ENCODE measurements at regions not wholly inside any gene's neighbourhood (a gene's known extent, or its start where the extent isn't known, plus 50 kb on each side); places are given as distances from the start of the nearest gene placed in this dataset.
"Not testable (repeated sequence)": the region's sequence is repeated elsewhere in the genome, so short reads cannot be mapped to it uniquely, and the experiment has no call there.

- no peak for DNase-seq
These were observed 222.1 kb upstream of the FAM3C start for GRCh38 chr7:121618182-121618581.

DNA sequence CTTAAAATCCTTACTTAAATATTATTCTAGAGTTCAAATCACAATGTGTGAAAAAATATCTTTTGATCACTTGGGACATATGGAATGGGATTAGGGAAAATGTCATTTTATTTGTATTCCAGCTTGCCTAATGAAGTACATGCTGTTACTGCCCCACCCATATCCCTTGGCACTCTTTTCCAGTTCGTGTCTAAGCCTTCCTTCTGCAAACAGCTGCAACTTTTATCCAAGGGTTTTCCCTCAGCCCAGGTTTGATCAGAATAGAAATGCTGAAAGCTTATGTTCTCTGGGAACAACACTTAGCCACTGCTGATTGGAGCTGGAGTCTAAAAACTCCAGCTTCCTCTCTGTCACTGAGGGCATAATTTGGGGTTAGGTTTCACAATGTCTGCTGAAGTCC, 214.1 kb upstream of the FAM3C start:
- DNase-seq = no peak

DNA sequence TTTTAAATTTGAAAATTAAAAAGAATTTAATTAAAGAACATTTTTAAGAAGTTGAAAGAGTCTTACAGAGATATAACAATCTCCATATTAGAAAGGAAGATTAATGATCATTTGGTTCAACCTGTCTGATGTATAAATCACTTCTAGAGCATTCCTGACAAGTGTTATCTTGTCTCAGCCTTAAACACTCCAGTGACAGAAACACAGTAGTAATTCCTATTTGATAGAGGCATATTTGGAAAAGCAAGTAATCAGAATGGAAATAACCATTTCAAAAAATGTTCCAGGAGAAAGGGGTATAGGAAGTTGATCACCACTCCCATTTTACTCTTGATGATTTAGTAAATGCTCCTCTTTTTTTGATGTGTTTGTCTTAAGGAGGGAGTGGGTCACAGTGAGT, 213.1 kb upstream of the FAM3C start:
- no peak for DNase-seq

GRCh38 chr7:121608785-121609184, 212.7 kb upstream of the FAM3C start:
- DNase-seq = no peak

DNA sequence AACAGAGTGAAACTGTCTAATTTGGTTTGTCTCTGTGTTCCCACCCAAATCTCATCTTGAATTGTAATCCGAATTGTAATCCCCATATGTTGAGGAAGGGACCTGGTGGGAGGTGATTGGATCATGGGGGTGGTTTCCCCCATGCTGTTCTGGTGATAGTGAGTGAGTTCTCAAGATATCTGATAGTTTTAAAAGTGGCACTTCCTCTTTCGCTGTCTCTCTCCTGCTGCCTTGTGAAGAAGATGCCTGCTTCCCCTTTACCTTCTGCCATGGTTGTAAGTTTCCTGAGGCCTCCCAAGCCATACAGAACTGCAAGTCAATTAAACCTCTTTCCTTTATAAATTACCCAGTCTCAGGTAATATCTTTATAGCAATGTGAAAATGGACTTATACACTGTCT, 212.1 kb upstream of the FAM3C start:
- DNase-seq = not testable (repeated sequence)

DNA sequence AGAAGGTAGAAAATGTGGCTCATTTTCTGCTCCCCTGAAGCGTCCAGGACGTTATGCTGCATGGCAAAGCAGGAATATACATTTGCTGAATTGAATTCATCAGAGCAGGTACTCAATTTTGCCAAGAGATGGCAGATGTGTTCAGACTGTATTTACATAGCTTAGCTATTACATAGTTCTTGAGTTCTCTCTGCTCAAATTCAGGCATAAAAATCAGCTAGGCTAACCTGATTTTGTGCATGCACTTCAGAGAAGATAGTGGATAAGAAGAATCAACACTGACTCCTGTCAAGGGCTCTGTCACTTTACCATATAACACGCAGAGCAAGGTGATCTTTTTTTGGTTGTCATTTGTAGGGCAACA, 209.2 kb upstream of the FAM3C start:
- DNase-seq = no peak

GRCh38 chr7:121604627-121605316, 208.7 kb upstream of the FAM3C start:
- DNase-seq = no peak

GRCh38 chr7:121603886-121604285, 207.8 kb upstream of the FAM3C start:
- no peak for DNase-seq

DNA sequence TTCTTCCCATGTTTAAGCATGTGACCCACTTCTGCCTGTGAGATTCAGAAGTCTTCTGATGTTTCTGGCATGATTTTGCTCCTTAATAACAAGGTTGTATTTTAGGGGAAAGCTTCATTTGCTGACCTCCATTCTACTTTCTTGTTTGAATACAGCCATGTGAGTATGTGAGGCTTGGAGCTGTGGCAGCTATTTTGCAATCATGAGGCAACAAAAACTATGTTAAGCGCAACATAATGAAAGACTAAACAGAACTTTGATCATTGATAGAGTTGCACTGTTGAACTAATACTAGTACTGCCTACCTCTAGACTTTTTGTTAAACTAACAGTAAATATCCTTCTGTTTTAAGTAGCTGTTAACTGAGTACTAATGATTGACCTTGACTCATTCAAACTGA, 203.8 kb upstream of the FAM3C start:
- DNase-seq = no peak

GRCh38 chr7:121595758-121596696, 199.9 kb upstream of the FAM3C start:
- DNase-seq = no peak

DNA sequence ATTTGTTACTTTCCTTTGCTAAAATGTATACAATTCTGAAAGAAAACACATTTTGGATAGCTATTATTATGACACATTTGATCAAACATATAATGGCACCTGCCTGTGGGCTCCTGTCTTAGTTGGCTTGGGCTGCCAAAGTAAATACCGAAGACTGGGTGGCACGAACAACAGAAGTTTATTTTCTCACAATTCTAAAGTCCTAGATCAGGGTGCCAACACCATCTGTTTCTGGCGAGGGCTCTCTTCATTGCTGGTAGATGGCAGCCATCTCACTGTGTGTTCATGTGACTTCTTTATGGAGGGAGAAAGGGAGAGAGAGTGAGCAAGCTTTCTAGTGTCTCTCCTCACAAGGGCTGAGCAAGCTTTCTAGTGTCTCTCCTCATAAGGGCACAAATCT, 195.8 kb upstream of the FAM3C start:
- no peak for DNase-seq

GRCh38 chr7:121587435-121587834, 191.3 kb upstream of the FAM3C start:
- DNase-seq = no peak

GRCh38 chr7:121582258-121582657, 186.2 kb upstream of the FAM3C start:
- DNase-seq = no peak

- no peak for DNase-seq
These were observed 183.5 kb upstream of the FAM3C start for GRCh38 chr7:121579639-121580038.

DNA sequence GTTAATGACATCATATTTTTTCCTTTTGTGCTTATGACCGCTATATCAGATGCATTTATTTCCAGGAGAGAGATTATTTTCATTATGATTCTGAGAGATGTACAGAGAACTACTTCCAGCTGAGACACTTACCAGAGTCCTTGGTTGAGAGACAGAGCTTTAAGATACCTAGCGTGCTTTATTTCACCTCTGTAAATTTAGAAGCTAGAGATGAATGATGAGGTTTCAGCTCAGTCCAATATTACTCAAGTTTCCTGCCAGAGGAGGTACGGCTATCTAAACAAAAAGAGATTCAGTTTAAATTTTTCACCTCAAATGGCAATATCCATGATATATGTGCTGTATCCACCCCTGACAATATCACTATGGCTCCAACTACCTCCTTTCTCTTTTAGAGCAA, 182.6 kb upstream of the FAM3C start:
- no peak for DNase-seq

DNA sequence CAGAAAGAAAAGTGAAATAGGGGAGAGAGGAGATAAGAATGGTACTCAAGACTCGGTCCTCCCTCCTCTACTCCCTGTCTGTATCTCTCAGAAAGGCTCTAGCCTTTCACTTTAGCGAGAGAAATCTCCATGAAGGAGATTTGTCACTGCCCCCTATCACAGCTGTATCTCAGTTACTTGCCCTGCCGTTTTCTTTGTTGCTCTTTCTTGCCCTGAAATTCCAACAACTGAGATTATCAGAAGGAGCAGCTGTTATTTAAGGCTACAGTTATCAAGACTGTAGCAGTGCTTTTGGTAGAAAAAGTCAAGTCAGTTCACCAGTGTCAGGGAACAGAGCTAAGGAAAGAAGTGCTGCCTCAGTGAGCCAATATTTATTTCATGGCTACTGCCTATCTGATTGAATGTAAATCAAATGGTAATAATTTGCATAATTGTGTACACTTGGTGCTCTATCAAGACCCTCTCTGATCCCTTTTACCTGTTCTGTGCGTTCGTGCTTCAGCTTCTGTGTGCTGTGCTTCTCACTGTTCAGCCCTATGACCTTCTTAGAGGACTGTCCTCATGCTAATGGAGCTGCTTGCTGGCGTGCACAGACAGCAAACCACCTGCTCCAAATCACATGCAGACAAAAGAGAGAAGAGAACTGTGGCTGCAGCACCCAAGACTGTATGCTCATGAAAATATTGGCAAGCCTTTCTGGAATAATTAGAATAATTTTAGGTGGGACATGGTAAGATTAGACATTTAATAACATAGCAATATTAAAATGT, 180.2 kb upstream of the FAM3C start:
- no peak for DNase-seq

DNA sequence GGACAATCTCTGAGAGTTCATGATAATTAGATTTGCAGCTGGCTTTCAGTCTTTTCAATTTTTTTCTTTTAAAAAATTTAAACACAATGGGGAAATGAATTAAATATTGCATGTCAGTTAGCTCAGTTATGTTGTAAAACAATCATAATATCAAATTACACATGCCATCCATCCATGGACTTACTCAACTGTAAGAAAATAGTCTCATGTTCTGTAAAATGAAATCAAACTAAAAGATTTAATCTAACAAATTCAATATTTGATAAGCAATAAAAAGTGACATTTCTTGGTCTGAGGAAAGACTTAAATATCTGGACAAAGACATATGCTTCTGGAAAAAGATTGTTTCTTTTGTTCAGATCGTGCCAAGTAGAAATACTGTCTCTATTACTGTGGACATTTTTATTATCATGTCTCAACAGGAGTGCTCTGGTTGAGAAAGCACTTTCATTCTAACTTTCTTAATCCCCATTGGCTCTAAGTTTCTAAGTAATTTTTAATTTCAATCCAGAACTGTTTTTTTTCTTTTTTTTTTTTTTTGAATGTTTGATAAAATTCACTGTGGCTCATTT, 179.2 kb upstream of the FAM3C start:
- no peak for DNase-seq

DNA sequence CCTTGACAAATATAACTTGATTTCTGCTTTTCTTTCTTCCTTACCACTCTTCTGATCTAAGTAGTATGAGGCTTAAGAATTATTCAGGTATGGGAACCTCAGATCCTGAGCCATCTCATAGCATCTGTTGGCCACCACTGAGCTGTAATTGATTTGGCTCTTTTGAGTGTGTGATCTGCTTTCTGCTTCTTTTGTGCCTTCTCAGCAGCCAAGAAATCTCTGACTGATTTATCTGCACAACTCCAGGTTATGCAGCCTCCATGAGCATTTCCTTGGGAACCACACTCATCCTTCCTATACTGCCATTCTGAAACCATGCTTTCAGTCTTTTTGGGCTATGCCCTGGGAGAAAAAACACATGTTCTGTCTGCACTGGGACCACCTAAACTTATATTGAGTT, 178.0 kb upstream of the FAM3C start:
- DNase-seq = no peak

DNA sequence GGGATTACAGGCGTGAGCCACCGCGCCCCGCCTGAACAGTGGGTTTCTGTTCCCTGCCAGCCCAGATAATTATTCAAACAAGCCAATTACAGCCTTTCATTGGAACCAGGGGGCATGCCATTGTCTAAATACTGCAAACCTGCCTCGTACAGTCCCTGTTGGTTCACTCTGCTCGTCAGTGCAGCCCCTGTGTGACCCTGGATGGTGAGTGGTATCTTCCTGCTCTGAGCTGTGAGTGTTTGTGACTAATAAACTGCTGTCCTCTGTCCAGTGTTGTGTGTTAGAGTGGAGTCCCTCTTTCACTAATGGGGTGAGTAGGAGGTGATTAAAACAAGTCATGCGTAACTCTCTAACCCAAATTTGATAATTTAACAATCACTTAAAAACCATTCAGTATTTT, 176.5 kb upstream of the FAM3C start:
- no peak for DNase-seq

DNA sequence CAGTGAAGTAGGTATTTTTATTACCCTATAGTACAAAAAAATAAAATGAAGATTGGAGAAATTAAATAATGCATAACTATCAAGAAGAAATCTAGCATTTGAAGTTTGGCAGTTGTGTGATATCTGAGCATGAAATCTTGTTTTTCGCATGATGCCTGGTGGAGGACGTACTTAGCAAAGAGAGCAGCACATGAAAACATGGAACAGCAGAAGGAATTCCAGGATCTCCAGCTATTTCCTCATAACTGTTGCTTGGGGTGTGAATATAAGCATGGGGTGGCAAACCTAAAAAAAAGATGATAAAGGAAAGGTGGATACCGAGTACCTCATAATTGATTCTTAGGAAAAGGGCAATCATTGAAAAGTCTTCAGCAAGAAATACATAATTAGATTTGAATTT, 174.3 kb upstream of the FAM3C start:
- DNase-seq = no peak

GRCh38 chr7:121563177-121563576, 167.1 kb upstream of the FAM3C start:
- DNase-seq = no peak

DNA sequence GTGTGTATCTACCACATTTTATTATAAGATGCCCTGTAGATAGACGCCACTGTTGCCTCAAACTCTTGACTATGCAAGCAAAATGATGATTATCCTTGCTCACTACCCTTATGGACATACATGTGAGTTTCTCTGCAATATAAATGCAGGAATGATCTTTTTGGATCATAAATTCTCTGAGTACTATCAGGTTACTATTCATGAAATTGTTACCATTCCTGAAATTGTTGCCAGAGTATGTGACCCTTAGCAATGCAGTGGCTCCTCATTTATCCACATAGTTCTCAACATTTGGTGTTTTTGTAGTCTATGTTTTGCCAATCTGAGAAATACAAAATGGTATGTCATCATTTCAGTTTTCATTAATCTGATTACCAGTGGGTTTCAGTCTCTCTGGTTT, 166.2 kb upstream of the FAM3C start:
- DNase-seq = no peak

DNA sequence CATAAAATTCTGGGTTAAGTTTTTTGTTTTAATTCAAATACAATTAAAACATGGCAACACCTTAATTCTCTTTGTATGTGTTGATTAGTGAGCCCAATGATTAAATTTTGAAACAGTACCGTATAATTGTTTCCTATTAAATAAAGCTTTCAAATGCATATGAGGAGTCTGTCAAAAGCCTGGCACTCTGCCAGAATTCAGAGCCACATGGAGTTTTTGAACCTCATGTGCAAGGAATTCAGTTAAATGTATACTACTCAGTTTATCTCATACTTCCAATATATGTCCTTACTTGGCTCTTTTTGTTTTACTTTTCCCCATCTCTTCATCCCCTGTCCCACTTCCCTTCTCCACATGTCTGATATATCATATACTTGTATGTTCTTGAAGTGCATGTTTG, 165.6 kb upstream of the FAM3C start:
- peak; percentile 22 for DNase-seq

Data from RPMI8226 (cell line).